Stimulated activated naive CD8-positive, alpha-beta T cell treated with anti-CD3 and anti-CD28 coated beads, Interleukin-15, amount 100 ng/mL, for 72 hours (primary cell): ENCODE measurements at regions not wholly inside any gene's neighbourhood (a gene's known extent, or its start where the extent isn't known, plus 50 kb on each side); places are given as distances from the start of the nearest gene placed in this dataset.

Experiments
- ATAC-seq: fragments of 150-1000 bp; cut with Tn5 transposase; 2 replicates; pipeline ENCODE4 v1.10.0; 2021; ENCODE audit warnings: mild to moderate bottlenecking, moderate library complexity
- DNase-seq, 2 donors: peaks; one replicate each; pipeline ENCODE4 v3.0.0; 2021 to 2022
- H3K27ac Mint-ChIP-seq, 2 donors: one replicate each; pipeline ENCODE4 v1.8.0; 2022; ENCODE audit warnings: mild to moderate bottlenecking in 2 of 2, mixed read lengths in 2 of 2, moderate library complexity in 2 of 2
- H3K27me3 Mint-ChIP-seq: one replicate; pipeline ENCODE4 v1.8.0; 2022; ENCODE audit warnings: mixed read lengths
- H3K4me1 Mint-ChIP-seq: one replicate; pipeline ENCODE4 v1.8.0; 2022; ENCODE audit warnings: mild to moderate bottlenecking, mixed read lengths
- H3K4me3 Mint-ChIP-seq, 2 donors: one replicate each; pipeline ENCODE4 v1.8.0; 2022; ENCODE audit warnings: mild to moderate bottlenecking in 2 of 2, mixed read lengths in 2 of 2, moderate library complexity in 1 of 2
- H3K9me3 Mint-ChIP-seq, 2 donors: one replicate each; pipeline ENCODE4 v1.8.0; 2022; ENCODE audit warnings: mixed read lengths in 2 of 2

DNA sequence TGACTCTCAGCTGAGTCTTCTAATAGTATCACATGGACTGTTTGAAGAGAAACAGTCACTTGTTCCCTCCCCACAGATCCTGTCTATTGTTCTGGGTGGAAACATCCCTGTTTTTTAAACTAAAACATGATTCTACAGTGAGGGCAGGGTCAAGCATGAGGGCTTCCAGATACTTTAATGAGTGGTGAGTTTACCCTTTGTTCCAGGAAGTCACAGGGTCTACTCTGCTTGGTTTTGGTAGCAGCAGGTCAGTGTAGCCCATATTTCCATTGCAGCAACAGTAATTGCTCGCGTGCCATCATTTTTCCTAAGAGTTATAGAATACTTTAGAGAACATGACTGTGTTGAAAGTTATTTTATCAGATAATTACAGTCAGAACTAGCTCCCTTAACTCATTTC is 87.4 kb downstream of the ZNF732 start:
- H3K9me3 Mint-ChIP-seq = peaks cover 13 to 29% of the 10 kb centered on the region in 2 donors
- H3K27me3 Mint-ChIP-seq = no peaks in the 10 kb centered on the region
- no peak overlapping the region for H3K4me3 Mint-ChIP-seq
- no peaks in the 10 kb centered on the region for H3K4me1 Mint-ChIP-seq
- DNase-seq = no peak
- no peak for ATAC-seq
- no peak overlapping the region for H3K27ac Mint-ChIP-seq

DNA sequence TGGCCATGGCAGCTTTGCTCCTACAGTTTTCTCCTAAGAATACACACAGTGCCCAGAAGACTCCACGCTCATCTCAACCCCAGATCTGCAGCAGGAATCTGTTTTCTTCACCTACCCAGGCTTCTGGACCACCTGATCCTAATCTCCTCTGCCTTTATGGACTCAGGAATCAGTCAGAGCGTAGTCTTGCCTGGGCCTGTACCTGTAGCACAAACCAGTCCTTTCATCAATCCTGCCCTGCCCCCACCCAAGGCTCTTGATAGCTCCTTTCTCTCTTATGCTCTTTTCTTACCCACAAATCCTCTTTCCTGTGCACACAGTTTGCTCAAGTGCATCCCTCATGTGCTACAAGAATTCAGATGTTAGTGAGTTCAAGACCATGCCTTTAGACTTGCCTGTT is 89.7 kb downstream of the ZNF718 start:
- Mint-ChIP-seq H3K27me3 (no peaks in the 10 kb centered on the region), H3K4me1 (peaks cover 12% of the 10 kb centered on the region), H3K9me3 (peaks cover 9 to 36% of the 10 kb centered on the region in 2 donors), H3K4me3 (peak overlapping the region in 1 of 2 donors; percentile 4), H3K27ac (peak overlapping the region in 1 of 2 donors; percentile 6)
- ATAC-seq (no peak), DNase-seq (no peak)
